VCaP (cell line): ENCODE measurements at regions not wholly inside any gene's neighbourhood (a gene's known extent, or its start where the extent isn't known, plus 50 kb on each side); places are given as distances from the start of the nearest gene placed in this dataset.

Source experiments
- H3K27ac ChIP-seq: fragments of 450-650 bp; 2 replicates; pipeline ENCODE4 v1.5.1; 2017
- TF ChIP-seq, protein P1 (sequence below): fragments of 450-650 bp; conservative IDR thresholded peaks from 2 replicates; pipeline ENCODE4 v1.5.1; 2017; ENCODE audit warnings: mild to moderate bottlenecking, moderate library complexity

DNA sequence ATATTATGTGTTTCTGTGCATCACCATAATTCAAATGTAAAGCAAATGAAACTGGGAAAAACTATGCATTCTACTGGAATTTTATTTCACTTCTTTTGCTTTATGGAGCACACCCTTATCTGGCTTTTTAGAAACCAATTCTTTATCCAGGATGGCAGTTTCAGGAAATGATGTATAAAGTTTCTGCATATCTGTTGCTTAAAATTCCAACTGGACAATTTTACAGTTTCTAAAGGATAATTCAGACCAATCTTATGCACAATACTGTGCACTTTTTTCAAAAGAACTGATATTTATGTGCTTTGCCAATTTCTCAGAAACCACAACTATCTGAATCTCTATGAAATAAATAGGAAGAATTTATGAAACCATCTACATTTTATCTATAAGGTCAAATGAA is 246.5 kb upstream of the MIR17HG start:
- no peak overlapping the region for H3K27ac ChIP-seq
- TF ChIP-seq, protein P1, sequence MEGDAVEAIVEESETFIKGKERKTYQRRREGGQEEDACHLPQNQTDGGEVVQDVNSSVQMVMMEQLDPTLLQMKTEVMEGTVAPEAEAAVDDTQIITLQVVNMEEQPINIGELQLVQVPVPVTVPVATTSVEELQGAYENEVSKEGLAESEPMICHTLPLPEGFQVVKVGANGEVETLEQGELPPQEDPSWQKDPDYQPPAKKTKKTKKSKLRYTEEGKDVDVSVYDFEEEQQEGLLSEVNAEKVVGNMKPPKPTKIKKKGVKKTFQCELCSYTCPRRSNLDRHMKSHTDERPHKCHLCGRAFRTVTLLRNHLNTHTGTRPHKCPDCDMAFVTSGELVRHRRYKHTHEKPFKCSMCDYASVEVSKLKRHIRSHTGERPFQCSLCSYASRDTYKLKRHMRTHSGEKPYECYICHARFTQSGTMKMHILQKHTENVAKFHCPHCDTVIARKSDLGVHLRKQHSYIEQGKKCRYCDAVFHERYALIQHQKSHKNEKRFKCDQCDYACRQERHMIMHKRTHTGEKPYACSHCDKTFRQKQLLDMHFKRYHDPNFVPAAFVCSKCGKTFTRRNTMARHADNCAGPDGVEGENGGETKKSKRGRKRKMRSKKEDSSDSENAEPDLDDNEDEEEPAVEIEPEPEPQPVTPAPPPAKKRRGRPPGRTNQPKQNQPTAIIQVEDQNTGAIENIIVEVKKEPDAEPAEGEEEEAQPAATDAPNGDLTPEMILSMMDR = no peak

DNA sequence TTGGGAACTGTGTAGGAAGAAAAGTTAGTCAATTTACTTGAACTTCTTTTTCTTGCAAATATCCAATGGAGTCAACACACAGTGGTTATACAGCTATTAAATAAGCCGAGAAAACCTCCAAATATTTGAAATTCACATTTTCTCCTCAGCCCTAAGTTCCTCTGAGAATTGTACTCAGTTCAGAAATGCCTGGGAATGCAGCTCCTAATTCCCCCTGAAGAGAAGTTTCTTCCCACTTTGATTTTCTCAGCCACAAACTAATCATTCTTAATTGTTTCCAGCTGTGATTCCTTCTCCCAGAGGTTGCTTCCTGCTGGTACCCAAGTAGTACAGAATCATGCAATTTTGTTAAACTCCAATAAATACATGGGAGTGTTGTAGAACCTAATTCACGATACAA is 246.1 kb upstream of the MIR17HG start:
- no peak overlapping the region for H3K27ac ChIP-seq
- TF ChIP-seq, protein P1 = no peak

DNA sequence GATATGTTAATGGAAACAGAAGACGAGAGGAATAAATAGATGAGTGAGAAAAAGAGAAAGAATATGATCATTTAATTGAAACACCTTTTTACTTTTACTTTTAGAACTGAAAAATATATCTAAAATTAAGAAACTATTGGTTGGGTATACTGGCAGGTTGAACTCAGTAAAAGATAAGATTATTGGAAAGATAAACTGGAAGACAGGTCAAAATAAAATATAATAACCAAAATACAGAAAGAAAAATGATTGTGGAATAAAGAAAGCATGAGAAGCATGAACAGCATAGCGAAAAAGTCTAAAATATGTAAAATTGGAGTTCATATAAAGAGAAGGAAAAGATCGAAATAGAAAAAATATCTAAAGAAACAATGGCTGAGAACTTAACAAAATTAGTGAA is 242.2 kb upstream of the MIR17HG start:
- no peak overlapping the region for H3K27ac ChIP-seq
- TF ChIP-seq, protein P1 = no peak

DNA sequence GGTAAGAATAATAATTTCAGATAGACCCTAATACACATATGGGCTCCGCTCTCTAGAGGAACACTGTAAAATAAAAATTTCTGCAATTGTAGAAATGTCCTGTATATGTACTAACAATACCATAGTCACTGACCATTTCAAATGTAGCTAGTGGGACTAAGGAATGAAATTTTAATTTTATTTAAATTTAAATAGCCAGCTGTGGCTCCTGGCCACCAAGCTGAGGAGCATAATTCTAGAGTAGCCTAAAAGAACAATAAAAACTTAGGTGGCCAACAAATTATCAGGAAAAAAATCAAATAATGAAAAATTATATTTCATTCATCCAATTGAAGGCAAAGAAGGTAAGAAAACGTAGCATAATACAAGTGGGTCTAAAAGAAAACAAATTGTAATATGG is 240.9 kb upstream of the MIR17HG start:
- H3K27ac ChIP-seq = no peak overlapping the region
- TF ChIP-seq, protein P1 = no peak

DNA sequence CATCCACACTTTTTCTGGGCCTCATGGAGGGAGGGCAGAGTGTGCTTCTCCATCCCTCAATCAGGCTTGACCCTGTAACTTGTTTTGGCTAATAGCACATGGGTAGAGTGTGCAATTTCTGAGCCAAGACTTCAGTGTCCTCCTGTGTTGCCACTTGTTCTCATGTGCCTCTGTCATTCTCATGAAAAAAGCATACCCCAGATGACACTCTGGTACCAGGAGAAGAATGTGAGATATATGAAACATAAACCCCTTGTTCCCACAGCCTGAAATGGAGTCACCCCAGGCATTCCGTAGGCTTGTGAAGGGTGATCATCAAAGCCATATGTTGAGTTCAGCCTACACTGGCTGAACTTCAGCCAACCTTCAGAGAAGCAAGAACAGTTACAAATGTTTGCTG is 239.2 kb upstream of the MIR17HG start:
- H3K27ac ChIP-seq = no peak overlapping the region
- TF ChIP-seq, protein P1 = no peak

DNA sequence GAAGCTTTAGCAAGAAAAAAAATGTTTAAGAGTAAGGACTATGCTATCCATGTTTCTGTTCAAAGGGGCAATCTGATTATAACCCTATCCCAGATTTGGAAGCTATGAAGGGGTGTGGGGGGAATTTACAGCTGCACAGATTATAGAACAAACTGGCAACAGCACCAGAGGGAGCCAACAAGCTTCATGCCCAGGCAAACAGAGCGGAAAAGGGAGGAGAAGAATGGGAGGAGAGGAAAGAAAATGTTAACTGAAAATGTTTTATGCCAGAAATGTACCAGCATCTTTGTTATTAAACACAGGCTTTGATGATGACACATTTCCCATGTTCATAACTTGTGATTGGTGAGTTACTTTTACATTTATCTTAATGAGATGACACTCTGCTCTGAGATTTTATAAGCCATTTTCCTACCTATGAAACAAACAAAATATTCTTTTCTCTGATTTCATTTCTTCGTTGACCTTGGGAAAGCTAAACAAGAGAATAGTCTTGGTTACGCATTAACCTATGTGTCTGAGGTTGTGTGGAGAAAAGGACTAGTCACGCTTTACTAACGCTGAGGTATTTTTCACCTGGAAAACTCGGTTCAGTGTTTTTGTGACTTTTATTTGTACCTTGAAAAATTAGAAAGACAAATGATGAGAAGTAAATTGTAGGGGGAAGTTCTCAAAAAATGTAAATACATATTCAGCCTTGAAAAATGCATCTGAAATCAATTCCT is 235.8 kb upstream of the MIR17HG start:
- no peak overlapping the region for H3K27ac ChIP-seq
- TF ChIP-seq, protein P1 = no peak; the same call in 1 of the 2 replicates

DNA sequence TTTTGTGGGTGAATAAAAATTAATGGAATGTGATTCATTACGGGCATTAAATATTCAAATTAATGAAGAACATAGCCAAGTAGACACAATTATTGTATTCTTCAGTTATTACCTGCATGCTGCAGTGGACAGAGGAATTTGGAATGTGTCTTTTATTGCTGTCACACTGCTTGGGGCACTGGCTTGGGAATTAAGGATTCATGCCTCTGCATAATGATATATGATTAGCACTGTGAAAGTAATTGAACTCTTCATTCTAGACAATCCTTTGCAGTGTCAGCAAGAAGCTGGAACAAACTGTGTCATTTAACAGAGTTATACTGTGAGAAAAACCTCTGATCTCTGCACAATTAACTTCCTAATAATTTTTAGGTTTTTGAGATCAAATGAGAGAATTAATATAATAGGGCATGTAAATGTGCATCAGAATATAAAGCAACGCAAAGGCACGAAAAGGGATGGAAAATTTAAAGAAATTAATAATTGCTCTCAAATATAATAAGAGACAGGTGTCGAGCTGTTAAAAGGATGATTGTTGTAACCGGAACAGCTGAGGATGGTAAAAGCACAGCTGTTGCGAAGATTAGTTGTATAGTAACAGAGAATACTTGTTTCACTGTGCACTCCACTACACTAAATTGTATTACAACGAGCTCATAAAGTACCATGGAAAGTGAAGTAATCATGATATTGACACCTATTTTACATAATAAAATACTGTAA is 235.1 kb upstream of the MIR17HG start:
- TF ChIP-seq, protein P1 = no peak
- no peak overlapping the region for H3K27ac ChIP-seq
